KBM-7 (cell line): ENCODE measurements at regions not wholly inside any gene's neighbourhood (a gene's known extent, or its start where the extent isn't known, plus 50 kb on each side); places are given as distances from the start of the nearest gene placed in this dataset.
A peak's percentile ranks its signal among the peaks of the same experiment; 100 is the strongest.

Experiments
- DNase-seq: peaks from one replicate; pipeline ENCODE4 v3.0.0-alpha.2; 2015
- in situ Hi-C: fragments of 300-500 bp; cut with MboI; formaldehyde crosslinking; loops from 2 replicates; pipeline ENCODE4 v1.14.3; 2020; ENCODE audit warnings: low sequenced_read_pairs, low pct_unique_long_range_greater_than_20kb, mixed read lengths

- in situ Hi-C loops, result no loop called here
- no peak for DNase-seq
Observed at GRCh38 chr16:61366006-61366405, 670.2 kb downstream of the CDH8 start.

- in situ Hi-C loops, result no loop called here
- no peak for DNase-seq
Observed at GRCh38 chr16:61364990-61365389, 671.2 kb downstream of the CDH8 start.

GRCh38 chr16:61362585-61362984 is 673.7 kb downstream of the CDH8 start:
- in situ Hi-C loops, result no loop called here
- no peak for DNase-seq

- in situ Hi-C loops, result no loop called here
- no peak for DNase-seq
Observed at GRCh38 chr16:61344791-61345190, 691.4 kb downstream of the CDH8 start.

GRCh38 chr16:61332461-61332860 is 703.8 kb downstream of the CDH8 start:
- in situ Hi-C loops, result no loop called here
- no peak for DNase-seq

- no peak for DNase-seq
- in situ Hi-C loops, result no loop called here
Observed at GRCh38 chr16:61324044-61324443, 712.2 kb downstream of the CDH8 start.

GRCh38 chr16:61323456-61323855 is 712.8 kb downstream of the CDH8 start:
- in situ Hi-C loops, result no loop called here
- DNase-seq, result peak; percentile 9

GRCh38 chr16:61320791-61321190 is 715.4 kb downstream of the CDH8 start:
- in situ Hi-C loops, result no loop called here
- no peak for DNase-seq

GRCh38 chr16:61313931-61314330 is 722.3 kb downstream of the CDH8 start:
- no peak for DNase-seq
- in situ Hi-C loops, result no loop called here

GRCh38 chr16:61309386-61309785 is 726.9 kb downstream of the CDH8 start:
- in situ Hi-C loops, result no loop called here
- no peak for DNase-seq

GRCh38 chr16:61306204-61306603 is 730.0 kb downstream of the CDH8 start:
- no peak for DNase-seq
- in situ Hi-C loops, result no loop called here

GRCh38 chr16:61296814-61297213 is 739.4 kb downstream of the CDH8 start:
- in situ Hi-C loops, result no loop called here
- DNase-seq, result no peak

- no peak for DNase-seq
- in situ Hi-C loops, result no loop called here
Observed at GRCh38 chr16:61296305-61296704, 739.9 kb downstream of the CDH8 start.

GRCh38 chr16:61295311-61295710 is 740.9 kb downstream of the CDH8 start:
- in situ Hi-C loops, result no loop called here
- no peak for DNase-seq

- no peak for DNase-seq
- in situ Hi-C loops, result no loop called here
Observed at GRCh38 chr16:61289141-61289540, 747.1 kb downstream of the CDH8 start.

GRCh38 chr16:61277849-61278248 is 758.4 kb downstream of the CDH8 start:
- no peak for DNase-seq
- in situ Hi-C loops, result no loop called here

- DNase-seq, result no peak
- in situ Hi-C loops, result no loop called here
Observed at GRCh38 chr16:61274211-61274610, 762.0 kb downstream of the CDH8 start.

GRCh38 chr16:61270726-61271125 is 765.5 kb downstream of the CDH8 start:
- no peak for DNase-seq
- in situ Hi-C loops, result no loop called here

- no peak for DNase-seq
- in situ Hi-C loops, result no loop called here
Observed at GRCh38 chr16:61263400-61263799, 772.8 kb downstream of the CDH8 start.

GRCh38 chr16:61261315-61261714 is 774.9 kb downstream of the CDH8 start:
- DNase-seq, result no peak
- in situ Hi-C loops, result no loop called here

GRCh38 chr16:61246592-61246991 is 789.6 kb downstream of the CDH8 start:
- no peak for DNase-seq
- in situ Hi-C loops, result no loop called here

- no peak for DNase-seq
- in situ Hi-C loops, result no loop called here
Observed at GRCh38 chr16:61243954-61244353, 792.3 kb downstream of the CDH8 start.
